Inferior parietal cortex (tissue), 1 donor: ENCODE measurements at regions not wholly inside any gene's neighbourhood (a gene's known extent, or its start where the extent isn't known, plus 50 kb on each side); places are given as distances from the start of the nearest gene placed in this dataset.

Experiments used
- DNase-seq: peaks from one replicate; pipeline ENCODE4 v3.0.0-alpha.2; 2016; ENCODE audit errors: extremely low spot score

DNA sequence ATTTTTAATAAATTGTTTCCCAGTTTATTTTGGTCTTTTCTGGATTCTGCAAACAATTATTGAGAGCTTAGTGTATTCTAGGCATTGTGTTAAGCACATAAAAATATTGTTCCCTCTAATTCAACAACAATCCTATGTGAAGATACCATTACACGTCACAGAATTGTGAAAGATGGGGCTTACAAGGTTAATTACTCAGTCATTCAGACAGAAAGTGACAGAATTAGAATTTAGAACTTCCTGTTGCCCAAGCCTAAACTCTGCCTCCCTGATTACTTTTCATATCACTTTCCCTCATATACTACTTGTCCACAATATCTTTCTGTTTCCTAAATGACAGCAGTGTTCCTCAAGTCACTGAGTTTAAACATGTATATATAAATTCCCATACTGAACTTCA, 186.7 kb upstream of the VEGFC start:
- no peak for DNase-seq

DNA sequence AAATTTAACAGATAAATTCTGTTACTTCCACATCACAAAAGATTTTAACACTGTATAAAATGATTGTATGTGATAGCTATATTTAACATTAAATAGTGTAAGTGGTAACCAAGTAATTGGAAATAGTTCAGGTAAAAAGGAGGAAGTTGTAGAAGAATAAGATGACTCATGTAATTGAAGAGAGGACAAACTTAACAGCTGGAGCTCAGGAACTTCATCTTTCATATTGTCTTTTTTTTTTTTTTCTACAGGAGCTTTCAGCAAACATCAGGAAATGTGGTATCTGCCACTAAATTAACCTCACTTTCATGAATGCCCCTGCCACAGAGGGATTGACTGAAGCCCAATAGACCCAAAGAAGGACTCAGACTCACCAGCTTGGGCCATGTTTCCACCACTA, 188.4 kb upstream of the VEGFC start:
- no peak for DNase-seq

DNA sequence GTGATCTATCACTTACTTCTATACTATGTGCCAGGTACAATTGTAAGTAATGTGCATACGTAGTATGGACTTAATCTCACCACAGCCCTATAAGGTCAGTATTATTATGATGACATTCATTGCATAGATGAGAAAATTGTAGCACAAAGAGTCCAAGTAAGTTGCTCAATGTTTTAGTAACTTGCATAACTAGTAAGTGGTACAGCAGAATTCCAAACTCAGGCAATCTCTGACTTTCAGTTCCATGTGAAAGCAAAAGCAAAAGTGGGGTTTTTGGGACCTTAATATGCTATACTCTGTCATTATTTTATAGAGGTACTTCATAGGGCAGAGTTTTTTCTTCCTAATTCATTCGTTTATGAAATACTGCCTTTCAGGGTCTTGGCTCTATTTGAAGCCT, 188.8 kb upstream of the VEGFC start:
- no peak for DNase-seq

GRCh38 chr4:176988226-176988625, 195.5 kb upstream of the VEGFC start:
- DNase-seq = no peak

GRCh38 chr4:176989186-176989585, 196.5 kb upstream of the VEGFC start:
- no peak for DNase-seq

DNA sequence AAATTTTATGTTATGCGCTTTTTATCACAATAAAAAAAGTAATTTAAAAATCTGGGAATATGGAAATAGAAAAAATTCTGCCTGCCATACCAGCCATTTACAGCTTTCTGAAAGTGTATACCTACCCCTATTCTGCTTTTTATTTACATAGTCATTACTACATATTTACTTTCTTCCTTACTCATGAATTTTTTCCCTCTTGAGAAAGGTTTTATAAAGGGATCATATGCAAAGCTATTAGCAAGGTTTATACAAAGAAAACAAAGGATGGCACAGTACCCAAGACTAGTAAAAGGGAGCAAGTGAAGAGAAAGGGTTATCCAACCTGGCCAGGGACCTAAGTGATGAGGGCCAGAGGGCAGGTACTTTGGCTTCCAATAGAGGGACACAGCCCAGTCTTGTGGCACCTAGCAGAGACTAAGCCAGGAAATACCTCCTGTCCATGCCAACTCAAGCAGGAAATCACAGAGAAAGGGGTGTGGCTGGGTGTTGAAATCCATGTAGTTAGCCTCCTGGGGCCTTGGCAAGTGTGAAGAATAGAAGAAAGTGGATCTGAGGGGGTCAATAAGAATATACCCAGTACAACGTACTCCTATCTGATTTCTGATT, 207.3 kb upstream of the VEGFC start:
- no peak for DNase-seq

GRCh38 chr4:177001271-177002175, 208.8 kb upstream of the VEGFC start:
- no peak for DNase-seq

- DNase-seq = no peak
Measured at GRCh38 chr4:177005674-177006230, 213.0 kb upstream of the VEGFC start.

DNA sequence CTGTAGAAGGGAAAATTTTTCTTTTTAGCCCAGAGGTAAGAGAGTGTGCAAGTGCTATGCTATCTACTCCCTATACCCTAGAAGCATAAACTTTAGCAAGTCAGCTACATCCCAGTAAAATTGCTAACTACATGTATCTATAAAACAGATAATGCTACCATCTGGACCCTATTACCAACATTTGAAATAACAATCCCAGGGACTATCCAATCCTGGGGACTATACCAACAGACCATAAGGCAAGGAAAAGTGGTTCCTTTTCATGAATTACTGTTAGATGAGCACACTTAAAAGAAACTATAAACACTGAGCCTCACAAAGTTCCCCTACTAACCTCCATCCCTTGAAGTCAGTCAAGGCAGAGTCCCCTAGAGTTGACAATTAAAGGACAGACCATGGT, 213.6 kb upstream of the VEGFC start:
- DNase-seq = no peak

- no peak for DNase-seq
Measured at GRCh38 chr4:177008071-177008835, 215.5 kb upstream of the VEGFC start.

- no peak for DNase-seq
Measured at GRCh38 chr4:177008836-177009501, 216.2 kb upstream of the VEGFC start.

DNA sequence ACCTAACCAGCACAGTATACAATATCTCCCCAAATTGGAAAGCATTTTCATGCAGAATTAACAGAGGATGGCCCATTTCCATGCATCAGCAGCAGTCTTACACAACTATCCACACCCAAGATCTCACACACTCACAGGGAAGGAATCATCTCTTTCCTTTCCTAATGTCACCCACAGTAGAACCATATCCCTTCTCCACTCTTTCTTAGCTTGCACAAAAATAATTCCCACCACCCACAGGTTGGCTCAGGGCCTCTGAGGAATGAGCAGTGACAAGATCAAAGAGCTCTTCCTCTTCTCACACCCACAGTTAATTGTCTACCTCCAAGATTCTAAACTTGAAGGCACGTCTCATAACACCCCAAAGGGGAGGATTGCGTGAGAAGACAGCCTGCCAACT, 217.7 kb upstream of the VEGFC start:
- no peak for DNase-seq

DNA sequence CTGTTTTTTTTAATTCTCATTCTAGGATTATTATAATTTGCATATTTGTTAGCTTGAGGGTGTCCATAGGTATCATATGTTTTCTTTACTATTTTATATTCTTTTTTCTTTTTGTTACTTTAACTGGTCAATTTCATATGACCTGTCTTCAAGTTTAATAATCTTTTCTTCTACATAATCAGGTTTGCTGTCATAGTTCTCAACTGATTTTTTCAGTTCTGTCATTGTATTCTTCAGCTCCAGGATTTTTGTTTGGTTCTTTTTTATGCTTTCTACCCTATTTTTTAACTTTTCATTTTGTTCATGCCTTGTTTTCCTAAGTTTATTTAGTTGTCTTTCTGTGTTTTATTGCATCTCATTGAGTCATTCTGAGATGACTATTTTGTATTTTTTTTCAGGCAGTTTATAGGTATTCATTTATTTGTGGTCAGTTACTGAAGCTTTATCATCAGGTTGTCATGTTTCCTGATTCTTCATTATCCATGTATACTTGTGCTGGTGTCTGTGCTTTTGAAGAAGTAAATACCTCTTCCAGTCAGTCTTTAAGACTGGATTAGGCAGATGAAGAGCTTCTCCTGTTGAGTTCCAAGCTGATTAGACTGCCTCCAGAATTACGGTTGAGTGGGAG, 220.3 kb upstream of the VEGFC start:
- no peak for DNase-seq

DNA sequence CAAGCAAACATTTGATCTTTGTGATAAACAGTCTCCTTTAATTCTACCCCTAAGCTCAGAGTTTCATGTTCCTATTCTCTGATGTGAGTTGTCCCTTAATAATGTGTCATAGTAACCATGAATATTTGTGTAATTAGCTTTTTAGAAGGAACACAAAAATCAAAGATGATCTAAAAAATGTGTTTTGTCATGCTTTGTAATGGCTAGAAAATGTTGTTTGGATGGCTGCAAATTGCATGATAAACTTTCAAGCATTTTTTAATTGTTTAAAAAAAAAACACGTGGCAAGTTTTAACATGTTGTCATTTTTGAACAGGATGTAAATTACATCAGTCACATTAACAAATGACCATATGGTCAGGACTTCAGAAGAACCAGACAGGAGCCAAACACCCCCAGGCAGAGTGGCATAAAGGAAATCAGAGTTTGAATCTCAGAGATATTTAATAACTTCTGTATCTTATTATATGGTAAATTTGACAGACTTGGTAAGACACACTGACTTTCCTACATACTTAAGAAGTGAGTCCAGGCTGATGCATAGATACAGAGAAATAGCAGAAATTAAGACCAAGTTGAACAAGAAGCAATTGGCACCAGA, 223.9 kb upstream of the VEGFC start:
- DNase-seq = no peak

DNA sequence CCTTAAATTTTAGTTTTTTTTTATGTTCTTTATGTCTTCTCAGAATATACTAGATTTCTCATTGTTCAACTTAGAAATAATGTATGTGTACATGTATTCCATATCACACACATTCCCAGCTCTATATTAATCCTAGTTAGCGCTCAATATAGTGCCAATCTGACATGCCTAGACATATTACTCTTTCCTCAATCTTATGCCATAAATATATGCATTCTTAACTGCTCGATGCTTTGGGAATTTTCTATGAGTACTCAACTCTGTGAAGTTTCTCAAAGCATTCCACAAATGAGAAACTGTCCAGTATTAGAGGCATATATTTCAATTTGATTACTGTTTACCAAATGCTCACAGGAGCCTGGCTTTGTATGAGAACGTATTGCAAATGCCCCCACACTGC, 231.2 kb upstream of the VEGFC start:
- DNase-seq = no peak

DNA sequence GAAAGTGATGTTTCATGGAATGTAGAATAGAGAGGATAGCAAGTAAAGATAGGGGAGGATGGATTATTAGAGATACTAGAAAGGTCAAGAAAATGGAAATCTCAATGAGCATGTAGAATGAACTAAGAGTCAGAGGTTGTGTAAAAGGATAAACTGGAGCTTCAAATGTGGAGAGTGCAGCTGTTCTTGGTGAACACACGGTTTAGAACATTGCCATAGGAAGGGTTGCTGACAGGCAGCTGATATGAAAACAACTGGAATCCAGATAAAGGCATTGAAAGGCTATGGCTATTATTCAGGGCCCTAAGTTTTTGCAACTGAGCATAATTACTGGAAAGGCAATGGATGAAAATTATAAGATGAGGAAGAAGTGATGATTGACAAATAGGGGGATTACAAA, 239.6 kb upstream of the VEGFC start:
- DNase-seq = no peak

DNA sequence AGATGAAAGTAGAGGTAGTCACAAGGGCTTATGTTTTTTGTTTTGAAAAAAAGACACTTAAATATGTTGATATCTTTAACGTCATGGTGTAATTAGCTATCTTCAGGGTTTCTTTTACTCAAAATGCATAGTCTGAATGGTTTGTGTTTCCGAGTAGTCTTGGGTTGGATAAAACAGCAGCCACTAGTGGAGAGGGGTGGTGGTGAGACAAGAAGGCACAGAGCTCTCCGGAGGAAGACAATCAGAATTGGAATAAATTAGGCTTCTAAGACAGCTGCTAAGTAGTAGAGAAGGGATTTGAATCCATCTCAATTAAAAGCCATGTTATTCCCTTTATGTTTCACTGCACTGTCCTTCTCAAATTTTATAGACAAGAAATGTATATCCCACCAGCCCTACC, 240.4 kb upstream of the VEGFC start:
- DNase-seq = no peak

DNA sequence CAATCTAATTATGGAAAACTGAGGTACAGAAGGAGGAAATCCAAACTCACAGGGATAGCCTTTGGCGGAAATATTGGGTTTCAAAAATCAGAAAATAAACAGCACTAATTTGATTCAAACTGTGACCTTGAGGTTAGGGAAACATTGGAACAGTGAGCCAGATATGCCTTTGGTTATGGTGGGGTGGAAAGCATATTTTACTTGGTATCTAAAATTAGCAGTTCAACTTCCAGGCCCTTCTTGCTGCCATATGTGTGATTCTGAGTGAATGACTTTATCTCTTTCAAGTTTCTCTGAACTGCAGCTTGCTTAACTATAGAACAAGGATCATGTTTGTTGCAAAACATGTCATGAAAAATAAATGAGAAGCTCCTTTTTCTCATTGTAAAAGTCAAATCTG, 240.9 kb upstream of the VEGFC start:
- DNase-seq = no peak

DNA sequence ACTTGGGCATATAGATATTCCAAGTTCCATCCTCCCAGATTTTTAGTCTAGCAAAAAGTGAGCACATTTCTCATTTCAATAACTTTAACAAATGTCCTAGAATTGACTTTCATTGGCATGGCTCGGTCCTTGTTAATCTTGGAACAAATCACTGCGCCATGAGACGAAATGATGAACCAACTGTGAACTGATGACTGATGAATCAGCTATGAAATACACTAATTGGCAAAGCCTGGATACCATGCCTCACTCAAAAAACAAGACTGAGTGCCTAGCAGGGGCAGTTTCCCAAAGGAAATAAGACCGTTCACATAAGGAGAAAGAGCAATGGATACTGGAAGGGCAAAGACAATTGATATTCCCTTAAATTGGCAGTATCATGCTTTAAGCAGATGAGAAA, 248.6 kb upstream of the VEGFC start:
- DNase-seq = no peak

GRCh38 chr4:177047070-177047850, 254.5 kb upstream of the VEGFC start:
- peak; percentile 77 for DNase-seq
